Natural killer cell (primary cell): ENCODE measurements at regions not wholly inside any gene's neighbourhood (a gene's known extent, or its start where the extent isn't known, plus 50 kb on each side); places are given as distances from the start of the nearest gene placed in this dataset.

Experiments used
- ATAC-seq, 3 donors: fragments of 150-1000 bp in 2 of 3; fragments of 200-7000 bp in 1 of 3; cut with Tn5 transposase; 1 replicate in 1 of 3; 2 replicates in 2 of 3; pipeline ENCODE4 v1.10.0; 2021; ENCODE audit warnings: mild to moderate bottlenecking in 2 of 3, moderate library complexity in 2 of 3
- DNase-seq, 2 donors: peaks; one replicate each; pipeline versions ENCODE4 v3.0.0 to v3.0.0-alpha.2; 2013 to 2021; ENCODE audit warnings: mixed read lengths in 1 of 2
- H3K27ac ChIP-seq: one replicate; pipeline ENCODE4 v1.5.1; 2013; ENCODE audit warnings: mild to moderate bottlenecking, low read length
- H3K27me3 ChIP-seq: one replicate; pipeline ENCODE4 v1.6.1; 2013; ENCODE audit warnings: low read length; ENCODE audit not compliant: control insufficient read depth, insufficient read depth
- H3K36me3 ChIP-seq: one replicate; pipeline ENCODE4 v1.6.1; 2013; ENCODE audit warnings: low read length; ENCODE audit not compliant: control insufficient read depth, insufficient read depth
- H3K4me1 ChIP-seq: one replicate; pipeline ENCODE4 v1.6.1; 2013; ENCODE audit warnings: low read length; ENCODE audit not compliant: control insufficient read depth, insufficient read depth
- H3K4me3 ChIP-seq: one replicate; pipeline ENCODE4 v1.5.1; 2013; ENCODE audit warnings: low read length
- H3K9me3 ChIP-seq: one replicate; pipeline ENCODE4 v1.6.1; 2013; ENCODE audit warnings: low read length; ENCODE audit not compliant: control insufficient read depth, insufficient read depth
- H3K27ac Mint-ChIP-seq, 2 donors: one replicate each; pipeline ENCODE4 v1.8.0; 2022; ENCODE audit warnings: mild to moderate bottlenecking in 2 of 2, mixed read lengths in 2 of 2, moderate library complexity in 1 of 2
- H3K27me3 Mint-ChIP-seq, 2 donors: one replicate each; pipeline ENCODE4 v1.8.0; 2022; ENCODE audit warnings: low read depth in 2 of 2, mixed read lengths in 2 of 2
- H3K36me3 Mint-ChIP-seq: one replicate; pipeline ENCODE4 v1.8.0; 2022; ENCODE audit warnings: mixed read lengths
- H3K4me1 Mint-ChIP-seq, 2 donors: one replicate each; pipeline ENCODE4 v1.8.0; 2022; ENCODE audit warnings: mixed read lengths in 2 of 2
- H3K4me3 Mint-ChIP-seq: one replicate; pipeline ENCODE4 v1.8.0; 2022; ENCODE audit warnings: mild to moderate bottlenecking, moderate library complexity, mixed read lengths
- H3K9me3 Mint-ChIP-seq, 2 donors: one replicate each; pipeline ENCODE4 v1.8.0; 2022; ENCODE audit warnings: mixed read lengths in 2 of 2
- CTCF ChIP-seq: fragments of 200-600 bp; IDR thresholded peaks from one replicate; pipeline ENCODE4 v1.8.0; 2022; ENCODE audit warnings: antibody characterized with exemption
- WGBS: methylation state at CpG from one replicate; pipeline ENCODE4 v1.1.7; 2013; ENCODE audit warnings: missing lambda C conversion rate; ENCODE audit not compliant: insufficient coverage; 5-methylcytosine and 5-hydroxymethylcytosine counted together
- intact Hi-C: fragments of 100-400 bp; cut with micrococcal nuclease; formaldehyde crosslinking; loops from one replicate; pipeline ENCODE4 v1.14.2; 2022

DNA sequence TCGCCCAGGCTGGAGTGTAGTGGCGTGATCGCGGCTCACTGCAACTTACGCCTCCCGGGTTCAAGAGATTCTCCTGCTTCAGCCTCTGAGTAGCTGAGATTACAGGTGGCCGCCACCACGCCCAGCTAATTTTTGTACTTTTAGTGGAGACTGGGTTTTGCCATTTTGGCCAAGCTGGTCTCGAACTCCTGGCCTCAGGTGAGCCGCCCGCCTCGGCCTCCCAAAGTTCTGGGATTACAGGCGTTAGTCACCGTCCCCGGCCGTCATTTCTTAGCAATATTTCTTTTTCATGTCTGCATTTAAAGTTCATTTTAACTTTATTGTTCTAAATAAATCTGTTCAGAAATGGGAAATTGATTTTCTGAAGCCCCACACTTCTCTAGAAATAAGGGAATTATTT, 597.3 kb upstream of the DDX18 start:
- Mint-ChIP-seq H3K27ac (no peak overlapping the region), H3K4me1 (no peaks in the 10 kb centered on the region), H3K27me3 (no peaks in the 10 kb centered on the region), H3K36me3 (no peaks in the 10 kb centered on the region), H3K4me3 (no peak overlapping the region), H3K9me3 (peaks cover 9 to 23% of the 10 kb centered on the region in 2 donors)
- H3K4me3 ChIP-seq: no peak overlapping the region
- 93% methylated on average over 16 of the region's 16 CpGs for WGBS
- H3K9me3 ChIP-seq: peaks cover 2% of the 10 kb centered on the region
- TF ChIP-seq CTCF: no peak
- H3K27me3 ChIP-seq: no peaks in the 10 kb centered on the region
- no peak overlapping the region for H3K27ac ChIP-seq
- H3K4me1 ChIP-seq: no peaks in the 10 kb centered on the region
- intact Hi-C loops: no loop called here
- ATAC-seq (no peak), DNase-seq (no peak)
- H3K36me3 ChIP-seq: no peaks in the 10 kb centered on the region

GRCh38 chr2:117222809-117223208, 591.7 kb upstream of the DDX18 start:
- intact Hi-C loops: no loop called here
- Mint-ChIP-seq H3K36me3 (peaks cover 8% of the 10 kb centered on the region), H3K27ac (no peak overlapping the region), H3K4me3 (no peak overlapping the region), H3K4me1 (no peaks in the 10 kb centered on the region), H3K9me3 (peaks cover 6 to 19% of the 10 kb centered on the region in 2 donors), H3K27me3 (no peaks in the 10 kb centered on the region)
- ATAC-seq: no peak
- no peak for DNase-seq
- peaks cover 2% of the 10 kb centered on the region for H3K9me3 ChIP-seq
- H3K4me3 ChIP-seq: no peak overlapping the region
- TF ChIP-seq CTCF: no peak
- H3K36me3 ChIP-seq: no peaks in the 10 kb centered on the region
- no peaks in the 10 kb centered on the region for H3K4me1 ChIP-seq
- no peak overlapping the region for H3K27ac ChIP-seq
- 94% methylated on average over 1 of the region's 1 CpG for WGBS
- H3K27me3 ChIP-seq: no peaks in the 10 kb centered on the region

GRCh38 chr2:117232305-117232704, 582.2 kb upstream of the DDX18 start:
- no peak for TF ChIP-seq CTCF
- no peak for DNase-seq
- no peak overlapping the region for H3K27ac Mint-ChIP-seq
- WGBS: 63% methylated on average over 2 of the region's 2 CpGs
- Histone ChIP-seq H3K4me1 (no peaks in the 10 kb centered on the region), H3K27ac (no peak overlapping the region), H3K27me3 (no peaks in the 10 kb centered on the region), H3K36me3 (no peaks in the 10 kb centered on the region), H3K4me3 (no peak overlapping the region), H3K9me3 (peaks cover 18% of the 10 kb centered on the region)
- H3K27me3 Mint-ChIP-seq: no peaks in the 10 kb centered on the region
- H3K4me3 Mint-ChIP-seq: no peak overlapping the region
- H3K4me1 Mint-ChIP-seq: no peaks in the 10 kb centered on the region
- ATAC-seq: no peak
- peaks cover 22% of the 10 kb centered on the region for H3K36me3 Mint-ChIP-seq
- intact Hi-C loops: no loop called here
- H3K9me3 Mint-ChIP-seq: peaks cover 7 to 22% of the 10 kb centered on the region in 2 donors

DNA sequence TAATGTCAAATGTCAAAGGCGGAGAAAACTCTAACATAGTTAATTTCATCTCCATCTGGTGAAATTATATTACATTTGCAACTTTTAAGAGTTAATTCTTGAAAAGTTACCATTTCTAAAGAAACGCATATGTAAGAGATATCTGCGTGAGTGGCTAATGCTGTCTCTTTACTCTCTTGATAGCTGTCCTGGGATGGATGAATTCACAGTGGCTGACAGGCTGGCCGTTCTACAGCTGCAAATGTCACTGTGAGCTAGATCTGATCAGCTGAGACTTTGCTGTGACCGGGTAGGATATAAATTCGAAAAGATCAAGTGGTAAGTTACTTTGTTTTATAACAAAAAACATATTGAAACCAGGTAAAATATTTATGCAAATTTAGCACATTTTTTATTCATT, 557.1 kb upstream of the DDX18 start:
- H3K9me3 ChIP-seq: no peaks in the 10 kb centered on the region
- no peak overlapping the region for H3K4me3 Mint-ChIP-seq
- no peak for TF ChIP-seq CTCF
- H3K27me3 ChIP-seq: no peaks in the 10 kb centered on the region
- no peak overlapping the region for H3K27ac Mint-ChIP-seq
- H3K9me3 Mint-ChIP-seq: peaks cover 8 to 15% of the 10 kb centered on the region in 2 donors
- no peaks in the 10 kb centered on the region for H3K4me1 ChIP-seq
- no peaks in the 10 kb centered on the region for H3K4me1 Mint-ChIP-seq
- no peak for ATAC-seq
- no peak for DNase-seq
- no peaks in the 10 kb centered on the region for H3K36me3 Mint-ChIP-seq
- 80% methylated on average over 4 of the region's 6 CpGs for WGBS
- intact Hi-C loops: no loop called here
- no peak overlapping the region for H3K4me3 ChIP-seq
- no peak overlapping the region for H3K27ac ChIP-seq
- H3K36me3 ChIP-seq: no peaks in the 10 kb centered on the region
- no peaks in the 10 kb centered on the region for H3K27me3 Mint-ChIP-seq
